SK-N-SH (cell line): ENCODE measurements at regions not wholly inside any gene's neighbourhood (a gene's known extent, or its start where the extent isn't known, plus 50 kb on each side); places are given as distances from the start of the nearest gene placed in this dataset.

Experiments used
- CTCF ChIP-seq: fragments of 200-600 bp; sonication (generic); IDR thresholded peaks from 2 replicates; pipeline ENCODE4 v1.6.1; 2017; ENCODE audit warnings: antibody characterized with exemption, mild to moderate bottlenecking, moderate library complexity
- FOXM1 ChIP-seq: IDR thresholded peaks from 2 replicates; pipeline ENCODE4 v1.4.0; 2012; ENCODE audit warnings: low read depth, mild to moderate bottlenecking
- GABPA ChIP-seq: IDR thresholded peaks from 2 replicates; pipeline ENCODE4 v1.4.0; 2012; ENCODE audit warnings: low read depth, mild to moderate bottlenecking
- TF ChIP-seq, protein P1 (sequence below): fragments of 150-350 bp; IDR thresholded peaks from 2 replicates; pipeline ENCODE4 v1.6.1; 2017; ENCODE audit warnings: antibody characterized with exemption, low read length, low read depth, borderline replicate concordance

- TF ChIP-seq CTCF: no peak
- no peak for TF ChIP-seq FOXM1
- TF ChIP-seq, protein P1, sequence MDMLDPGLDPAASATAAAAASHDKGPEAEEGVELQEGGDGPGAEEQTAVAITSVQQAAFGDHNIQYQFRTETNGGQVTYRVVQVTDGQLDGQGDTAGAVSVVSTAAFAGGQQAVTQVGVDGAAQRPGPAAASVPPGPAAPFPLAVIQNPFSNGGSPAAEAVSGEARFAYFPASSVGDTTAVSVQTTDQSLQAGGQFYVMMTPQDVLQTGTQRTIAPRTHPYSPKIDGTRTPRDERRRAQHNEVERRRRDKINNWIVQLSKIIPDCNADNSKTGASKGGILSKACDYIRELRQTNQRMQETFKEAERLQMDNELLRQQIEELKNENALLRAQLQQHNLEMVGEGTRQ: no peak
- TF ChIP-seq GABPA: no peak
These were observed 196.4 kb upstream of the MAGEB18 start for GRCh38 chrX:25941559-25942250.
